Ishikawa (cell line): ENCODE measurements at regions not wholly inside any gene's neighbourhood (a gene's known extent, or its start where the extent isn't known, plus 50 kb on each side); places are given as distances from the start of the nearest gene placed in this dataset.

ENCODE experiments used
- CEBPB ChIP-seq: IDR thresholded peaks from 2 replicates; pipeline ENCODE4 v1.6.1; 2012
- EGR1 ChIP-seq: IDR thresholded peaks from 2 replicates; pipeline ENCODE4 v1.6.1; 2012
- EP300 ChIP-seq: IDR thresholded peaks from 2 replicates; pipeline ENCODE4 v1.6.1; 2012; ENCODE audit warnings: borderline replicate concordance
- FOXM1 ChIP-seq: IDR thresholded peaks from 2 replicates; pipeline ENCODE4 v1.6.1; 2012; ENCODE audit warnings: low read depth, borderline replicate concordance
- RAD21 ChIP-seq: IDR thresholded peaks from 2 replicates; pipeline ENCODE4 v1.6.1; 2012; ENCODE audit warnings: low read depth
- REST ChIP-seq: IDR thresholded peaks from 2 replicates; pipeline ENCODE4 v1.6.1; 2012; ENCODE audit warnings: low read depth, mild to moderate bottlenecking
- TAF1 ChIP-seq: IDR thresholded peaks from 2 replicates; pipeline ENCODE4 v1.6.1; 2012; ENCODE audit warnings: low read depth, mild to moderate bottlenecking
- TCF12 ChIP-seq: IDR thresholded peaks from 2 replicates; pipeline ENCODE4 v1.6.1; 2012; ENCODE audit warnings: low read depth
- USF1 ChIP-seq: IDR thresholded peaks from 2 replicates; pipeline ENCODE4 v1.6.1; 2012

- TF ChIP-seq EGR1 = no peak
- no peak for TF ChIP-seq TAF1
- TF ChIP-seq FOXM1 = no peak
- TF ChIP-seq EP300 = no peak
- no peak for TF ChIP-seq TCF12
- no peak for TF ChIP-seq USF1
- no peak for TF ChIP-seq CEBPB
- no peak for TF ChIP-seq RAD21
- TF ChIP-seq REST = no peak
Measured at GRCh38 chr13:53691417-53691816, 662.8 kb downstream of the OLFM4 start.
